GM21423 (cell line): ENCODE measurements at regions not wholly inside any gene's neighbourhood (a gene's known extent, or its start where the extent isn't known, plus 50 kb on each side); places are given as distances from the start of the nearest gene placed in this dataset.
"Not testable (repeated sequence)": the region's sequence is repeated elsewhere in the genome, so short reads cannot be mapped to it uniquely, and the experiment has no call there.

ENCODE experiments used
- ATAC-seq: cut with Tn5 transposase; IDR thresholded peaks from one replicate; pipeline ENCODE4 v1.9.1; 2021; ENCODE audit warnings: mild to moderate bottlenecking, moderate library complexity; ENCODE audit not compliant: unreplicated experiment

- no peak for ATAC-seq
These were observed 129.3 kb downstream of the LNPK start for GRCh38 chr2:175872721-175873120.

DNA sequence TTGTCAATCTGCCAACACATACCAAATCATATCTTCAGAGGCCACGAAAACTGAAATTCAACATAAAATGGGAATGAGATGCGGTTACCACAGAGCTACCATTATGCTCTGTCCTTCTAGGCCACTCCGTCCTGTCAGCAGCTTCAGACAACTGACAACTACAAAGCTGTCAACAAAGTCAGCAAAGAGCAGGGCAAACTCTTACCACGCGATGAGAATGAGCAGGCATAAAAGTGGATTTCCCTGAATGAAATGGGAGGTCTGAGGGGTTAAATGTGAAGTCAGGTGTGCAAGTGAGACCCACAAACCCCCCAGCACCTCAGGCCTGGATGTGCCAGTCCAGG lies 130.1 kb downstream of the LNPK start:
- no peak for ATAC-seq

GRCh38 chr2:175871331-175872004 lies 130.6 kb downstream of the LNPK start:
- no peak for ATAC-seq

DNA sequence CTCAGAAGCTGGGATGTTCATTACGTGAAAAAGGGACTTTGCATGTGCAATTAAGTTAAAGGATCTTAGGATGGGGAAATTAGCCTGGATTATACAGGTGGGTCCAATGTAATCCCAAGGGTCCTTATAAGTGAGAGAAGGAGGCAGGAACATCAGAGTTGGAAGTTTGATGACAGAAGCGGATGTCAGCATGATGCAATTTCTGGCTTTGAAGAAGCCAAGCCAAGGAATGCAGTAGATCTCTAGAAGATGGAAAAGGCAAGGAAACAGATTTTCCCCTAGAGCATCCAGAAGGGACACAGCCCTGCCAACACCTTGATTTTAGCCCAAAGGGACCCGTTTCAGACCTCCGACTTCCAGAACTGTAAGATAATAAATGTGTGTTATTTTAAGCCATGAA lies 136.4 kb downstream of the LNPK start:
- ATAC-seq, result no peak

DNA sequence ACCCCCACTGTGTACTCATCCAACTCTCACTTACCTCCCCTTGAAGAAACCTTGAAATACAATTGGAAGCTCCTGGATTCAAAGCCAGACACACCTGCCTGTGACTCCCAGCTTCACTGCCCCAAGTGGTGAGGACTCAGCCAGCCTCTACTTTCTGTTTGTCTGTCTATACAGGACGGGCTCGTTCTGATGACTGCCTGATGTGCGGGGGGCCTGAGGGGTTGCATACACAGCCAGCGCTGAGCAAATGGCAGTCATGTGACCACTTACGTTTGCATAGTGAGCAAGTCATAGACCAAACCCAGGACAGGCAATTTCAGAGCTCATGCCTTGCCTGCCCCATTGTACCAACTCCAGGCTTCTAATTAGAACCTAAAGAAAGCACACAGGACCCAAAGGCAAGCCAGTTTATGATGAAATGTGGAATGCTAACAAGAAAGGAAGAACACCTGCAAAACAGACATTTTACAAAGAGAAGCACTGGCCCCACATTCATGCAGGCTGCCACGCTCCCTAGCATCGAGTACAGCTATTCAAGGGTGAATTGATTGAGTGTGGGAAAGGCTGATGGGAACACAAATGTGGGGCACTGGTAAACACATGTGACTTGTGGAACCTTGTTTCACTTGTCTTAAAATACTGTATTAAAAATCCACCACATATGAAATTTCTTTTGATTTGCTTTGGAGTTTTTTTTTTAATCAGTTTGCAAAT lies 137.8 kb downstream of the LNPK start:
- no peak for ATAC-seq

DNA sequence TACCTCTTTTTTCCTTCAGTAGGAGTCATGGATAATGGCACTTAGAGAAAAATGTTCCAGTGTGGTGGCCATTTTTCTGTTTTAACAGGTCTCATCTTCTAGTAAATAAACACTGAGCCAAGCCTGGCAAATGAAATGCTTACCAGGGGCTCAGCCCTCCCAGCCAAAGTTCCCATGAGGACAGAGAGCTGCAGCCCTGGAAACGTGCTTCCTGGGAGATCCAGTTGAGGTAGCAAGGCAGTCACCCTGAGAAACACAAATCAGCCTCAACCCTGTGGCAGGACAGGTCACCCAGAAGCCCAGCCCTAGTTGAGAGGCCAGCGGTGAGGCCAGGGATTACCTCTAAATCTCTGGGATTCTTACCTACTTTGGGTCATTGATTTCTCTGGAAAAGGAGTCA lies 140.1 kb downstream of the LNPK start:
- no peak for ATAC-seq

DNA sequence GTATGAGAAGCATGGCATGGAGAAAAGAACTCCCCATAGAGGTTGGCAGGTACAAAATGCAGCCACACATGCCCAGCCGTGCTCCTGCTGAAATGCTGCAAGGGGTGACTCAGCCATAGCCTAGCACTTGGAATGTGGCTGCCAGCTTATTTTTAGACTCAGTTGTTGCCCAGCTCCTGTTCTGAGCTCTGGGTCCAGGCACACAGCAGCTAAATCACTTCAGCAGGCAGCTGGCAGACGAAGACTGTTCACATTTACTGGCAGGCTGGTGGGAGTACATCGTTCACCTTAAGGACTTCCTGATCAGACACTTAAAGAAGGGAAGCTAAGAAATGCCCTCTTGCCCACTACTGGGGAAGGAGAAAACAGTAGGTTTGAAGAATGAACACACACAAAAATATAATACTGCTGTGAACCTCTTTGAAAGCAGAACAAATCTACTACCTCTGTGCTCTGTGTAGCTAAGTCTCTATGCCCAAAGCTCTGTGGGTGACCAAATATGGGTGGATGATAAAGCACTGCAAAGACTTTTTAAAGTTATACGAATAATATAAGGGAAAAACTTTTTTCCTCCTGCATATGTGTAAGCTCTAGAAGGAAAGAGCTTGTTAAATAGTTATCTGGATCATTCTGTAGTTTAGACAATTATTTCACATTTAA lies 146.1 kb downstream of the LNPK start:
- ATAC-seq, result no peak

DNA sequence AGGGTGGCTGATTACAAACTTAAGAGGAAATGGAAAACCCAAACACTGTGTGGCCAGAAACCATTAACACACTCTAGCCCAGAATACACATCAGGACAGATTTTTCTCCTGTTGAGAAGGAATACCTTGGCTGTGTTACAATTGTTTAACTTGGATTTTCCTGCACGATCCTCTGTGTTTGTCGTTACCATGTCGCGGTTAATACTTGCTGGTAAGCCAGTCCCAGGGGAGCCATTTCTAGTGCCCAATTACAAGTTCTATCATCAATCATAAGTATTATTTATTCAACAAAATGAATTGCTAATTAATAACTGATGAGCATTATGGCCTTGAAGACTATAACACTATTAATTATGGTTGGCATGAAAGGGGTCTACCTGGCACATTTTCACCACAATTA lies 146.8 kb downstream of the LNPK start:
- ATAC-seq, result no peak

DNA sequence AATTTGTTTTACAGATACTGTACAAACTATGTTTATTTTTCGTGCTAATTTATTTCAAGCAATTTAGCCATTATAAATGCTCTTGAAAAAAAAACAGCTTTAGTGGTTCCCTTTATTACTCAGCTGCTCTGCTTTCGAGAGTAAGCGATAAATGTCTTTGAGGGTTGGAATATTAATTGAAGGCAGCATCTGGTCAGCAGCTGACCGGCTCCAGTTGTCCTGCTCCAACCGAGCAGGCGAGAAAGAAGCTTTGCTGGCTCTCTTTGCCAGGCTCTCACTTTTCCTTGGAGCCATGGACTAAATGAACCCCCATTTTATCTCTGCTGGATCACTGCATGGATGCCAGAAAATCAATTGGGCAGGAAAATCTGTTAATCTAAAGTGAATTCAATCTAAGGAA lies 147.4 kb downstream of the LNPK start:
- no peak for ATAC-seq

DNA sequence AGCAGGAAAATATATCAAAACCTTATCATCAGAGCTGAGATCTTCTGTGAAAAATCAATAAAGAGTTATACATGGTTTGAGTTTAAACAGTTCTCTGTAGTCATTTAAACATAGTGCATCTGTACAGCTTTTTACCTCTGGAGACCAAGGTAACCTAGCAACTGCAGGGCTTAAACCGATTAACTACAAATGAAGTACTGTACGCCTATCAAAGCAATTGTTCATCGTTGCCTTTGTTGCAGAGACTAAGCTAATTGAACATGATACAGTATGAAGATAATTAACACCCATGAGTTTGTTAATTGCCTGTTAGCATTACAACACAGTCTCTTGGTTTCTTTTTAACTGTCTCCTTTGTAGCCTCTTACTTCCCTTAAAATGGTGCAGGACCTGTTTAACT lies 147.9 kb downstream of the LNPK start:
- no peak for ATAC-seq

- ATAC-seq, result no peak
These were observed 148.5 kb downstream of the LNPK start for GRCh38 chr2:175853616-175853890.

DNA sequence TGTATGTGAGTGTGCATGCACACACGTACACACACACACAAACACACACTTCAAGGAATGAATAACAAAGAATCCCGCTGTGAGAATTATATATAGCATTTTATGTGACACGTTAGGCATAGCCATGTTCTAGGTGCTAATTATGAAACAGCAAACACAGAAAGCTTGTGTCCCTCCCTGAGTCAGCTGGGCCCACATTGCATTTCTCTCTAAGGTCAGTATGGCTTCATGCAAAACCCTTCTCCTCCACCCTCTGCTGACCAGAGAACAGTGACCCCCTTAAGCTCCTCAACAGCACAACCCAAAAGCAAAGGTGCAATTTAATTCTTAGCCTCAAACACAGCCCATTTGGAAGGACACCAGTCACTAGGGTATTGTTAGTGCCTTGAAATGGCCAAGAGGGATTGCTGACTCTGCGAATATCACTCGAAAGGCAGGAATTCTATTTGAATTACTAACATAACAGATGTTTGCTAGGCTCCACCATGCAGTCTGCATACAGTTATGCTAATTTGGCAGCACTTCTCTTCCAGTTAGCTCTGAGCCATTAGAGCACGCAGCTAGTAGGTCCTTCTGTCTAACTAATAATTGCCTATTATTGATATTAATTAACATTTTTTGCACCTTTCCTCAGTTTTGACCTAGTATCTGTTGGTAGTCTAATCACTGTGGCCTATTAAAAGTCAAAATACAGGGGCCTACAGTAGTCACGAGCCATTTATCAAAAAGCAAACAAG lies 149.0 kb downstream of the LNPK start:
- ATAC-seq, result no peak

DNA sequence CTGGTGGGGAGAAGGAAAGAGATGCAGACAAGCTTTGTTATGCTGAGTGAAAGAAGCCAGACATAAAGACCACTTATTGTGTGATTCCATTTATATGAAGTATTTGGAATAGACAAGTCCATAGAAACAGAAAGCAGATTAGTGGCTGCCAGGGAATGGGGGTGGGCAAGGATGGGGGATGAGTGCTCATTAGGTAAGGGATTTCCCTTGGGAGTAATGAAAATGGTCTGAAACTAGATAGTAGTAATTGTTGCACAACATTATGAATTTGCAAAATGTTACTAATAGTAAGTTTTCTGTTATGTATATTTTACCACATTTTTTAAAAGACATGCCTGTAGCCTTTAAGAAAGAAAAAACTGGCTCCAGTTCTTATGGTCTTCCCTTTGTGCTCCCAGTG lies 154.9 kb downstream of the LNPK start:
- ATAC-seq, result no peak

DNA sequence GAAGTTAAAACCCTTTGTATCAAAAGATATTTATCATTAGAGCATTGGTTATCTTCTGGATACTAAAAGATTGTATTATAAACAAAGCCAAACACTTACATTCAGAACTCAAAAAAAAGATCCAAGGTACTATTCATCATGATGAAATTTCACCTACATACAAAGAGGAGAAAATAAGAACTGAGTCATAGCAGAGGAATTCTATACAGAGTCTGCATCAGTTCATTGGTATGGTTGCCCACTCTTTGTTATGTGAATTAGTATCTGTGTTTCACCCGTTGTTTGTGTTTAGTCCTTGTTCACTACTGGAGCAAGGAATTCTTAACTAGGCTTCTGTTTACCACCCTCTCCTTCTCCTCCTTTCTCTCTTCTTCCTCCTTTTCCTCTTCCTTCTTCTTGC lies 157.9 kb downstream of the LNPK start:
- no peak for ATAC-seq

DNA sequence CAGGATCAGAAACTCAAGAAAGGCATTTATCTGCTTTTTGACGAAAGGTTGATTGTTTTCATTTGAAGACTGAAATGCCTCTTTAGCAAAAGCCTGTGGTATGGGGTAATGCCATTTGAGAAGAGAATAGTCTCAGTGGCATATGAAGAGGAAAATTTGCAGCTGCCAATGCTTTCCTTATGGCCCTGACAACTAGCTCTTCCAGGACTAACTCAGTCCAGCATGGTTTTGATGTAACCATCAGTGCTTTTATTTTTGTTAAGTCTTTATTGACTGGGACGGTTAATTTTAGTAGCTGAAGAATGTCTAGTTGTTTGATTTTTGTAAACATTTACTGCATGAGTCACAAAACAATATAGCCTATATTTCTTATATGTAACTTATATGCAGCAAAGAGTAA lies 158.4 kb downstream of the LNPK start:
- no peak for ATAC-seq

GRCh38 chr2:175842996-175843395 lies 159.1 kb downstream of the LNPK start:
- ATAC-seq, result no peak

DNA sequence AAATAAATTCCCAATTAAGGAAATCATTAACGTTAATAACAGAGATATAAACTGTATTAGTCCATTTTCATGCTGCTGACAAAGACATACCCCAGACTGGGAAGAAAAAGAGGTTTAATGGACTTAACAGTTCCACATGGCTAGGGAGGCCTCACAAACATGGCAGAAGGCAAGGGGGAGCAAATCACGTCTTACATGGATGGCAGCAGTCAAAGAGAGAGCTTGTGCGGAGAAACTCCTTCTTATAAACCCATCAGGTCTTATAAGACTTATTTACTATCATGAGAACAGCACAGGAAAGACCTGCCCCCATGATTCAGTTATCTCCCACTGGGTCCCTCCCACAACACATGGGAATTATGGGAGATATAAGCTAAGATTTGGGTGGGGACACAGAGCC lies 161.3 kb downstream of the LNPK start:
- ATAC-seq, result not testable (repeated sequence)

DNA sequence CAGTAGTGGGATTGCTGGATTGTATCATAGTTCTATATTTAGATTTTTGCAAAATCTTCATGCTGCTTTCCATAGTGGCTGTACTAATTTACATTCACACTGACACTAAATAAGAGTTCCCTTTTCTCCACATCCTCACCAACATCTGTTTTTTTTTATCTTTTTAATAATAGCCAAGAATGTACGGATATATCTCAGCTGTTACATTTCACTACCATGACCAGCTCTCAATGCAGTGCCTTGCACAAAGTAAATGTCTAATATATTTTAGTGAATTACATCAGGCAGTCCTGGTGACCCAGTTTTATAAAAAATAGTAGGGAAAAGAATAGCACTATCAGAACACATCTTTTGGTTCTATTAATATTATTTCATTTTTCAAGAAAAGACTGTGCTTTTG lies 161.8 kb downstream of the LNPK start:
- no peak for ATAC-seq

DNA sequence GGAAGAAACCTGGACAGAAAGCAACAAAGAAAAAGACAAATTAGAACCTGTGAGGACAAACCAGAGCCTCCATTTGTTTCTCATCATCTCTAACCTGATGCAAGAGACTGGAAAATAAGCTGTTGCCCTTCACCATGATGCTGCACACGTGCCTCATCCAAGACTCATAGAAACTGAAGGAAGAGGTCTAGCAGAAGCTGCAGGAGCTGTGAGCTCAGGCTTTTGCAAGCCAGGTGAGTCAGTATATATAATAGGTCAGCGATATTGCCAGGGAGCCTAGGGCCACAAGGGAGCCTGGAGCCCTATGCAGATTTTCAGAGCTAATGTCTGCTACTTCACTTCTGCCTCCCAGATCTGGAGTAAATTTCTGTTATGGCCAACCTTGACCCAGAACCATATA lies 163.1 kb downstream of the LNPK start:
- no peak for ATAC-seq

GRCh38 chr2:175837046-175837445 lies 165.0 kb downstream of the LNPK start:
- no peak for ATAC-seq

DNA sequence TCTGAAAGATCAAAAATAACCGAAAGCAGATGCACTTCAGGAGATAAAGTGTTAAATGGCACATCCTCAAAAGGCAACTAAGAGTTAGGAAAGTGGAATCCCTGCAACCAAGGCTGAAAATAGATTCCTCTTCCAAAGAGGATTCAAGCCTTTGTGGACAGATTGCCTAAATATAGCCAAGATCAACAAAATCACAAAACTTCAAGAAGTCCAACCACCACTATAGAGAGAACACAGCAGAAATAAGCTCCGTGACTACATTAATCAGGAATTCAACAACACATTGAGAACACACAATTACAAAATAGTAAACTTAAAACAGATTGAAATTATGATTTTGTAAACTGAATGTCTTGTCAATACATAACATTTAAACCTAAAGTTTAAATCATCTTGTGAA lies 165.7 kb downstream of the LNPK start:
- no peak for ATAC-seq

- no peak for ATAC-seq
These were observed 167.6 kb downstream of the LNPK start for GRCh38 chr2:175834477-175834876.
